Stimulated activated naive B cell treated with anti-CD40 and anti-IgM and Interleukin-4, amounts not matched to agents 10 μg/mL and 1 μg/mL and 100 μg/mL, for 72 hours (primary cell): ENCODE measurements at regions not wholly inside any gene's neighbourhood (a gene's known extent, or its start where the extent isn't known, plus 50 kb on each side); places are given as distances from the start of the nearest gene placed in this dataset.

Source experiments
- ATAC-seq, 2 donors: fragments of 150-1000 bp; cut with Tn5 transposase; replicated peaks; 2 replicates each; pipeline ENCODE4 v1.10.0; 2021; ENCODE audit warnings: moderate library complexity in 1 of 2
- DNase-seq: peaks from one replicate; pipeline ENCODE4 v3.0.0; 2021
- H3K27ac Mint-ChIP-seq: one replicate; pipeline ENCODE4 v1.8.0; 2022; ENCODE audit warnings: mild to moderate bottlenecking, mixed read lengths
- H3K27me3 Mint-ChIP-seq, 2 donors: one replicate each; pipeline ENCODE4 v1.8.0; 2022; ENCODE audit warnings: mixed read lengths in 2 of 2
- H3K36me3 Mint-ChIP-seq, 2 donors: one replicate each; pipeline ENCODE4 v1.8.0; 2022; ENCODE audit warnings: mixed read lengths in 2 of 2, mild to moderate bottlenecking in 1 of 2
- H3K4me1 Mint-ChIP-seq, 2 donors: one replicate each; pipeline ENCODE4 v1.8.0; 2022; ENCODE audit warnings: mixed read lengths in 2 of 2, mild to moderate bottlenecking in 1 of 2
- H3K4me3 Mint-ChIP-seq, 2 donors: one replicate each; pipeline ENCODE4 v1.8.0; 2022; ENCODE audit warnings: mild to moderate bottlenecking in 2 of 2, mixed read lengths in 2 of 2, moderate library complexity in 1 of 2
- H3K9me3 Mint-ChIP-seq, 2 donors: one replicate each; pipeline ENCODE4 v1.8.0; 2022; ENCODE audit warnings: mixed read lengths in 2 of 2, mild to moderate bottlenecking in 1 of 2

DNA sequence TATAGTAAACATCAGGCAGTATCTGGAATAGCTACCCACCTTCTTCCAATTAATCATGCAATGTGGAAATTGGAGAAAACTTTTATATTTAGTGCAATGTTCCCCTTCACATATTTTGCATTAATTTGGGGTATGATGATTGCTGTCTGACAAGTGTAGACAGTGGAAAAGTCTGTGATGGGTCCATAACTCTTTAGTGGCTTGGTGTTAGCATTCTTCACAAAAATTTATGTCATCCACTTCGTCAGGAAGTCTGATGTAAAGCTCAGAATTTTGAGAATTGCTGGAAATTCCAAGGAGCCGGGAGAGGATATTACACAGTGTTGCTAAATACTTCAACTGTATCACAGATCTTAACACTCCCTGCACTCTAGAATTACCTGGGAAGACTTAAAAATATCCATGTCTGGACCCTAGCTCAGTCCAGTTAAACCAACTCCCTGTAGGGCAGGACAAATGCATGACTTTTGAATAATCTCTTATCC is 549.7 kb upstream of the PLXNA2 start:
- H3K9me3 Mint-ChIP-seq, result no peaks in the 10 kb centered on the region
- peaks cover 0 to under 1% of the 10 kb centered on the region in 2 donors for H3K27me3 Mint-ChIP-seq
- no peaks in the 10 kb centered on the region for H3K4me1 Mint-ChIP-seq
- no peak overlapping the region for H3K27ac Mint-ChIP-seq
- H3K36me3 Mint-ChIP-seq, result no peaks in the 10 kb centered on the region
- DNase-seq (no peak), ATAC-seq (no peak)
- no peak overlapping the region for H3K4me3 Mint-ChIP-seq

DNA sequence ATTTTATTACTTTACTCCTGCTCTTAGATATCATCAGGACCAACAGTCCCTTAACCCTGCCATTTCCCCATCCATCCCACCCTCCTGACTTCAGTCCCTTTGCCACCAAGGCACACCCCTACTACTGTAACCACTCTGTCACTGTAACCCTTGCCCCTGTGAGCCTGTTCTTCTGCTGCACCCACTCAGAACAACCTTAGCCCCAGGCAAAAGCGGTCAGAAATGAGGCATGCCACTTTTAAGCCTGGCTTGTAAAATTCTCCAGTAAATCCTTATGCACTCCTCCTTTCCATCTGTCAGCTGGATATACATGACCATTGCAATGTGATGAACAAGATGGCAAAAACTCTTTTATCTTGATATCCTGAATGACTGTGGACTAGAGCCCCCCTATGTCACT is 555.0 kb upstream of the PLXNA2 start:
- H3K36me3 Mint-ChIP-seq, result no peaks in the 10 kb centered on the region
- H3K4me1 Mint-ChIP-seq, result no peaks in the 10 kb centered on the region
- H3K4me3 Mint-ChIP-seq, result no peak overlapping the region
- H3K27me3 Mint-ChIP-seq, result peaks cover 0 to 16% of the 10 kb centered on the region in 2 donors
- no peaks in the 10 kb centered on the region for H3K9me3 Mint-ChIP-seq
- no peak for DNase-seq
- no peak for ATAC-seq
- no peak overlapping the region for H3K27ac Mint-ChIP-seq

DNA sequence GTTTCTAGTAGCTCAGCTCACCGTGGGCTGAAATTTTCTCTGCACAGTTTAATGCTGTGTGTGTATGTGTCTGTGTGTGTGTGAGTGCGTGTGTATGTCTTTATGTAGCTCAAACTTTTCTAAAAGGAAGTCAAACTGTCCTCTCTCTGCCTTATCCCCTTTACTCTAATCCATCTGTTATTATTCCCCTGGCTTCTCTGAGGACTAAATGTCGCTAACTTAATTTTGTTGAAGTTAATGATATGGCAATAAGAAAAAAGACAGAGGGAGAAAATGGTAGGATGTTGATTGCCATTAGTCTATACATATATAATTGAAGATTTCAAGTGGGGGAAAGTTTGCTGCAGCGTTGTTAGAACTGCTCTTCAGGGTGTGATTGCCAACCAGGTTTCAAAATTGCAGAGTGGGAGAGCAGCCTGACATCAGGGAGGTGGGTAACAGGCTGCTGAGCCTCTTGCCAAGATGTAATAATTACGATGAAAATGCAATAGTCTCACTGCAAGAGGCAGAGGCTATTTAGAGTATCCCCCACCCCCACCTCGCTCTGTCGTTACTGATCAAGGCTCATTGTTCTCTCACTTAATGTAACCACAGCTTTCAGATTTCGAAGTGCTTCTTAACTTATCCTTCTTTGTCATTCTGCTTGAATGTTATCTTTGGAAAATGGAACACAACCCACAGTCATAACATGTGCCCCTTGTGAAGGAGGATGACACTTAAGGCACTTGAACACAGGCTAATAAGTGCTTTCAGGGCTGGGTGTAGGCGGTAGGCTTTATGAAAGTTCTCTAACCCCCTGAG is 559.0 kb upstream of the PLXNA2 start:
- Mint-ChIP-seq H3K36me3 (no peaks in the 10 kb centered on the region), H3K4me3 (no peak overlapping the region), H3K9me3 (peaks cover 10 to 11% of the 10 kb centered on the region in 2 donors), H3K27ac (peak overlapping the region; percentile 14), H3K4me1 (no peaks in the 10 kb centered on the region), H3K27me3 (peaks cover 0 to 33% of the 10 kb centered on the region in 2 donors)
- ATAC-seq (no peak), DNase-seq (no peak)

- H3K4me3 Mint-ChIP-seq, result no peak overlapping the region
- H3K27ac Mint-ChIP-seq, result no peak overlapping the region
- no peaks in the 10 kb centered on the region for H3K36me3 Mint-ChIP-seq
- ATAC-seq (no peak), DNase-seq (no peak)
- H3K9me3 Mint-ChIP-seq, result peaks cover 10 to 11% of the 10 kb centered on the region in 2 donors
- H3K4me1 Mint-ChIP-seq, result no peaks in the 10 kb centered on the region
- H3K27me3 Mint-ChIP-seq, result peaks cover 4 to 26% of the 10 kb centered on the region in 2 donors
Measured at GRCh38 chr1:208807446-208808127, 563.4 kb upstream of the PLXNA2 start.

DNA sequence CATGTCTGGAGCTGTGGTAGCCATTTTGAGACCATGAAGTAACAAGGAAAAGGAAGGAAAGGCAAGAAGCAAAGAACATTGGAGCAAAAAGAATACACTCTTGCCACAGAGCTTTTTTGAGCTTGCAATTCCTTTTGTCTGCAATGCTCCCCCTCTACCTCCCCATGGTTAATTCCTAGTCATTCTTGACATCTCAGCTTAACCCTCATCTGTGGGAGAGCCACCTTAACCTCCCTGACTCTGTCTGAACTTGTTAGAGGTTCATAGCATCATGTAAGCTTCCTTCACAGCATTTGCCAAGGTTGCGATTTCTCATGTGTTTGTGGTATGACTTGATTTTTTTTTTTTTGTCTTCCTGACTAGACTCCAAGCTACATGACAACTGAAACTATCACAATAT is 564.1 kb upstream of the PLXNA2 start:
- peaks cover 4 to 26% of the 10 kb centered on the region in 2 donors for H3K27me3 Mint-ChIP-seq
- no peaks in the 10 kb centered on the region for H3K36me3 Mint-ChIP-seq
- H3K4me1 Mint-ChIP-seq, result no peaks in the 10 kb centered on the region
- H3K27ac Mint-ChIP-seq, result no peak overlapping the region
- DNase-seq (no peak), ATAC-seq (no peak)
- H3K9me3 Mint-ChIP-seq, result peaks cover 10 to 11% of the 10 kb centered on the region in 2 donors
- H3K4me3 Mint-ChIP-seq, result no peak overlapping the region

- ATAC-seq (no peak), DNase-seq (no peak)
- Mint-ChIP-seq H3K27me3 (peaks cover 4 to 20% of the 10 kb centered on the region in 2 donors), H3K9me3 (peaks cover 8 to 9% of the 10 kb centered on the region in 2 donors), H3K27ac (no peak overlapping the region), H3K36me3 (no peaks in the 10 kb centered on the region), H3K4me3 (no peak overlapping the region), H3K4me1 (no peaks in the 10 kb centered on the region)
Measured at GRCh38 chr1:208809876-208810275, 565.7 kb upstream of the PLXNA2 start.

DNA sequence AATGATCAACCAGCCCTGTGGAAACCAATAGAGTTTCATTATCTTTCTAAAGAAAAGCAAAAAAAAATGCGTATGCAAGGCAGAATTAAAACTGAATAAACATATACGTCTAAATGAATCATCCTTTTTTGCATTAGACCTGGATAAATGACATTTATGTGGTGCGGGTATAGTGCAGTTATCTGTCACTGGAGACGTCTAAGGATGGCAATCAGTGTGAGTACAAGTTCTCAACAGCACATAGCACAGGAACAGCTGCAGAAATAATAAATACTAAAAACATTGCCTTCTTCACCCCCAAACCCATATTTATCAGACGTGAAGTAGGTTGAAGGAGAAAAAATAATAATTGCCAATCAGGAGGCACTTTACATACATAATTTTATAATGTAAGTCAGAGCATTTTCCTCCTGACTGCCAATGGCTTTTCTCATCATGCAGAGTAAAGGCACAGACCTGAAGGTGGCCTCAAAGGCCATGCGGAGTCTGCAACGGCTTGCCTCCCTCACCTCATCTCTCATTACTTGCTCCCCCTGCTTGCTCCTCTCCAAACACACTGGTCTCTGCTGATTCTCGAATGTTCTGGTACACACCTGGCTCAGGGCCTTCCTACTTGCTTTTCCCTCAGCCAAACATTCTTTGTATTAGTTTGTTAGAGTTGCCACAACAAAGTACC is 574.7 kb upstream of the PLXNA2 start:
- Mint-ChIP-seq H3K27me3 (peaks cover 3 to 6% of the 10 kb centered on the region in 2 donors), H3K9me3 (peaks cover 0 to 1% of the 10 kb centered on the region in 2 donors), H3K36me3 (no peaks in the 10 kb centered on the region), H3K27ac (no peak overlapping the region), H3K4me1 (no peaks in the 10 kb centered on the region), H3K4me3 (no peak overlapping the region)
- ATAC-seq, result no peak
- DNase-seq, result no peak

DNA sequence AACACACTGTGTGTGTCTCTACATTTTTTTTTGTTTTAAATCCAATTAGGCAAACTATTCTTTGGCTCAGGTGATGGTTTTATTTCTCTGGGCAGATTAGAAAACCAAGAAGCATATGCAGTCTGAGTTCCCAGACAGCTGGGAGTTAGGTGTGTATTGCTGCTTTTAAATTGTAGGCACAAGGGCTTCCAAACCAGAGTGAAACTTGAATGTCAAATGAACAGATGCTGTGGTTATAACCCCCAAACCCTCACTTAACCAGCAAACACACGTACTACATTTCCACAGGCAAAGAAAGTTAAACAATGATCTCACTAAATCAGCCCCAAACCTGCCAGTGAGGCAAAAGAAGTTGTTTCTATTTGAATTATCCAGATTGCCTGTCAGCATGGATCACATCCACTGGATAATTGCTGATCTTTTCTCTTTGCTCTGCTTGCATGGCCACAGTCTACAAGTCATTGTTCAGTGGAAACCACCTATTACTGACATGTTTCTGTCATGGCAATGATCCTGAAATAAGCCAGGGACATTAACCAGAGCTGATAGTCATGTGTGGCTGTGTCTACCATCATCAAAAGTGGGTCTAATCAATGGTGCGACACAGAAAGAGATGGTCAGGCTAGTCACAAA is 576.5 kb upstream of the PLXNA2 start:
- DNase-seq (no peak), ATAC-seq (no peak)
- Mint-ChIP-seq H3K9me3 (peaks cover 0 to 3% of the 10 kb centered on the region in 2 donors), H3K27ac (no peak overlapping the region), H3K27me3 (peaks cover 3 to 11% of the 10 kb centered on the region in 2 donors), H3K36me3 (no peaks in the 10 kb centered on the region), H3K4me1 (no peaks in the 10 kb centered on the region), H3K4me3 (no peak overlapping the region)

DNA sequence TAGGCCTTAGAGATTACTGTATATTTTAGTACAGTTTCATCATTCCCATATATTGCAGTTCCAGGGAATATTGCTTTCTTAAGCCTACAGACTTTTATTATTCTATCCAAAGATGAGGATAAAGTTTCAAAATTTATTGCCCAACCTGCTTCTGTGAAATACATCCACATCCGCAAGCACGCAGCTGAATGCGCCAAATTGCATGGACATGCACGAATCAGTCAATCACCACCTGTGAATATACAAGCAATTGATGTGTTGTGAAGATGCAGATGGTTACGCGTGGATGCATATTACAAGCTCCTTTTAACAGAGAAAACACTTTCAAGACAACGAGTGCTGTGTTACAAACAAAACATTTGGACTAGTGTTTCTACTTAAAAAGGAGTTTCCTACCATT is 577.8 kb upstream of the PLXNA2 start:
- no peak overlapping the region for H3K27ac Mint-ChIP-seq
- peaks cover 0 to 3% of the 10 kb centered on the region in 2 donors for H3K9me3 Mint-ChIP-seq
- no peak overlapping the region for H3K4me3 Mint-ChIP-seq
- no peak for DNase-seq
- no peaks in the 10 kb centered on the region for H3K36me3 Mint-ChIP-seq
- peaks cover 3 to 13% of the 10 kb centered on the region in 2 donors for H3K27me3 Mint-ChIP-seq
- H3K4me1 Mint-ChIP-seq, result no peaks in the 10 kb centered on the region
- no peak for ATAC-seq

DNA sequence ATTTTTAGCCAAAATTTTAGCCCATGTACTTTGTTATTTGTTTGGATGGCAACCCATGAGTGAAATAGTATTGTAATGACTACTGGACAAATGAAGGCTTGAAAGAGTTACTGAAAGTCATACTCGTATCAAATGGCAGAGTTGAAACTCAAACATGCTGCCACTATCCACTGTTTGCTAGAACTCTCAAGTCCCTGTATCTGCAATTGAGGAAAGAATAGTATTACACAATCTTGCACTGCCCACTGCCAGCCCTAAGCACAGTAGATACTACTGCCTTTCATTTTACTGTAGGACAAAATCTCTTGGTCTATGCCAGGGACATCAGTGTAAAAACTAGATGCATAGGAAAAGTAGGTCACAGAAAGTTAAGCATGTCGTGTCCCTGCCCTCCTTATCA is 581.1 kb upstream of the PLXNA2 start:
- no peak for ATAC-seq
- H3K4me1 Mint-ChIP-seq, result no peaks in the 10 kb centered on the region
- no peaks in the 10 kb centered on the region for H3K36me3 Mint-ChIP-seq
- peaks cover 4 to 7% of the 10 kb centered on the region in 2 donors for H3K27me3 Mint-ChIP-seq
- peaks cover 0 to 3% of the 10 kb centered on the region in 2 donors for H3K9me3 Mint-ChIP-seq
- H3K27ac Mint-ChIP-seq, result no peak overlapping the region
- no peak for DNase-seq
- H3K4me3 Mint-ChIP-seq, result no peak overlapping the region

GRCh38 chr1:208829595-208829994 is 585.4 kb upstream of the PLXNA2 start:
- Mint-ChIP-seq H3K4me3 (no peak overlapping the region), H3K27me3 (peaks cover 4 to 14% of the 10 kb centered on the region in 2 donors), H3K4me1 (no peaks in the 10 kb centered on the region), H3K9me3 (peaks cover 0 to 2% of the 10 kb centered on the region in 2 donors), H3K36me3 (no peaks in the 10 kb centered on the region), H3K27ac (no peak overlapping the region)
- ATAC-seq (no peak), DNase-seq (no peak)

DNA sequence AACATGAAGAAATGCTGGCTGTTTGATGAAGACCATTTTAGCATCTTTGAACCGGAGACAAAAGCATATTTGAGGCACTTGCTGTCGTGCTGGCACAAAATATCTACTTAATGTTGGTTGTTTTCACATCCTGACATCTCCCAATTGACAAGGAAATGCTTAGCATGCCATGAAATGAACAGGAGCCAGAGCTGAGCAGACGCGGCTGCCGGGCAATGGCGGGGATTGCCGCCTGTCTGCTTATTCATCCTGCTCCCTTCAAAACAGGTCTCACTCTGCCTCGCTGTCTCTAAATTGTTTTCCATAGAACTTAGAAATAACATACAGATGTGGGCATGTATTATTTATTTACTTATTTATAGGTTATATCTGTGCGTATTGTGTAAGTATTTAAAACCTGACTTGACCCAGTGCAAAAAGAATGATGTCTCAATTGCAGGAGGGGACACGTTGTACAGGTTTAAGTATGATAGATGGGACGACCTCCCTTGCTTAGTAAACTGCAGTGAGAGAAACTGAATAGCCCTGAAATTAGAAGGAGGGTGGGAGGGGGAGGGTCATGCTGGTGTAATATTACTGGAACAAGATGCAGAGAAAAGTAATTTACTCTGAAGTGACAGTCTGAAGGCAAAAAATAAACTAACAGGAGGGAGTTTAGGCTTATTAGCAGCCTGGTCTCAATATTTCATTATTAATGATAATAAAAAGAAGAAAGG is 590.4 kb upstream of the PLXNA2 start:
- no peaks in the 10 kb centered on the region for H3K36me3 Mint-ChIP-seq
- H3K27me3 Mint-ChIP-seq, result peaks cover 5 to 7% of the 10 kb centered on the region in 2 donors
- ATAC-seq (no peak), DNase-seq (no peak)
- no peaks in the 10 kb centered on the region for H3K4me1 Mint-ChIP-seq
- no peaks in the 10 kb centered on the region for H3K9me3 Mint-ChIP-seq
- H3K4me3 Mint-ChIP-seq, result no peak overlapping the region
- H3K27ac Mint-ChIP-seq, result no peak overlapping the region

DNA sequence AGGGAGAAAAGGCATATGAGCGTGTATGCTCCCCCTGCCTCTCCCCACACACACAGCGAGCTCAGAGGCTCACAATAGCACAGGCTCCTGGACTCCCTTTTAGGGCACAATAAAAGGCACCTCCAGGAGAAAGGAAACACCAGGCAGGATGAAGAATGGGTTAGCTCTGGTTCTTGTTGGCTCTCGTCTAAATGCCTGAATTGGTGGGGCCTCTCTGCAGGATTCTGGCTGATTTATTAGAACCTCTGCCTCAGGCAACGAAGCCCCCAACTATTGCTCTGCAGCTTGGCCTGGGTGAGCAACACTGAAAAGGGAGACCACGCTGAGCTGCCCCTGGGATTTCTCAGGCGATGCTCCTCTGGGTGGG is 590.9 kb upstream of the PLXNA2 start:
- Mint-ChIP-seq H3K27ac (no peak overlapping the region), H3K36me3 (no peaks in the 10 kb centered on the region), H3K4me3 (no peak overlapping the region), H3K4me1 (no peaks in the 10 kb centered on the region), H3K27me3 (peaks cover 4 to 7% of the 10 kb centered on the region in 2 donors), H3K9me3 (no peaks in the 10 kb centered on the region)
- ATAC-seq (no peak), DNase-seq (no peak)

DNA sequence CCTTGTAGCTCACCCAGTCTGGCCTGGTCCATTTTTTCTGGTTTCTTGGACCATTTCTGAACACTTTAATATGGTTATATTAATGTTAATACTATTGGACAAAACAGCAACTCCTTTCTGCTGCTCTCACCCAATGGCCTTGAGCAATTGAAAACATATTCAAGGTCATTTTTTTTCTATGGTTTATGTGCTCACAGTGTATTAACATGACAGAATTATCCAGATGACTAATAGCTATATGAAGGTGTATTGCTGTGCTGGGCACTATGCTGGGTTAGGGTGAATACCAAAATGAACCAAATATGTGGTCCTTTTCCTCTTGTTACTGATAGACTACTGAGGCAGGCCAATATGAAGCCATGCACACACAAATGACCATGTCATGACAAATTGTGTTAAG is 591.6 kb upstream of the PLXNA2 start:
- Mint-ChIP-seq H3K4me1 (no peaks in the 10 kb centered on the region), H3K36me3 (no peaks in the 10 kb centered on the region), H3K4me3 (no peak overlapping the region), H3K9me3 (no peaks in the 10 kb centered on the region), H3K27ac (no peak overlapping the region), H3K27me3 (peaks cover 4 to 7% of the 10 kb centered on the region in 2 donors)
- no peak for DNase-seq
- ATAC-seq, result no peak
